Limb (tissue), 2 donors: ENCODE measurements at regions not wholly inside any gene's neighbourhood (a gene's known extent, or its start where the extent isn't known, plus 50 kb on each side); places are given as distances from the start of the nearest gene placed in this dataset.
A peak's percentile ranks its signal among the peaks of the same experiment; 100 is the strongest.

Experiments used
- DNase-seq, 2 donors: peaks; one replicate each; pipeline ENCODE4 v3.0.0-alpha.2; 2016; ENCODE audit errors: extremely low spot score in 2 of 2

DNA sequence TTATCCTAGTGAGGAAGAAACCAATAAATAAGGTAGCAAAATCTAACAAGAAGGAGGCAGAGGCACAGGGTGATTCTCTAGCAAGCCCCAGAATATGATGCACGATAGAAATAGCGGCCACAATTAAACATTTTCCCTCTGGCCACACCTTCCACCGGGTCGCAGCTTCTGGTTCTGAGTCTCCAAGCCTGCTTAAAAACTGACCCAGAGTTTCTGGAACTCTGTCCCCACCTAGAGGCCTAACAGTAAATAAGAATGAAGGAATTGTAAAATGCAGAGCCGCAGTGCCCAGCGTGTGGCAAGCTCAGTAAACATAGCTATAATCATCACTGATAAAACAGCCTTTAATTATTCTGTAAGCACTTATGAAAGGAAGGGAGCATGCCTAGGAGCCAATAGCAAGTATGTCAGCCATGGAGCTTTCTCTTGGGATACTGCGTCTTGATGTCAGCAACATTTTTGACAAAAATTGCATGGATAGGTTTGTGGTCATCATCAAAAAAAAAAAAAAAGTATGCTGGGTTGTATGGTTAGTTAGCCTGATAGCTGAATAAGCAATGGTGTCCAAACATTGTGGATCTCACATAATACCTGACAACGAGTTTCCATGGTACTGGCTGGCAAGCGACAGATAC is 465.5 kb downstream of the DNAH5 start:
- peak; percentile 48 to 50 for DNase-seq

DNA sequence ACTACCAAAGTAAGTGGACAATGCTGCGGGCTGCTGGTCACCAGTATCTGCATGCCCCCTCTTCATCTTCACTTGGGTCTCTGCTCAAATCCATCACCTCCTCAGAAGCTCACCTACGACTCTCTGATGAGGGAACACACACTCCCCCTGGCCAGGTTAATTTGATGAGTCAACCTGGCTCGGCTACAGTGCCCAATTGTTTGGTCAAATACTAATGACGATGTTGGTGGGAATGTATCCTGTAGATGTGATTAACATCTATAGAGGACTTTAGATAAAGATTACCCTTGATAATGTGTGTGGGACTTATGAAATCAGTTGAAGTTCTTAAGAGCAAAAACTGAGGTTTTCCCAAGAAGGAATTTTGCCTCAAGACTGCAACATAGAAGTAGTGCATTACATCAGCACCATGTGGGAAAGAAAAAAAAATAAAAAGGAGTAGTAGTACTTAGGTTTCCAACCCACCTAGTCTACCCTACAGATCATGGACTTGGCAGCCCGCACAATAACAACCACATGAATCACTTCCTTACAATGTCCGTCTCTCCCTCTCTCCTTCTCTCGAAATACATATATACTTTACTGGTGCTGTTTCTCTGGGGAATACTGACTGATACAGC is 467.3 kb downstream of the DNAH5 start:
- DNase-seq: peak in 1 of 2 donors; percentile 1

DNA sequence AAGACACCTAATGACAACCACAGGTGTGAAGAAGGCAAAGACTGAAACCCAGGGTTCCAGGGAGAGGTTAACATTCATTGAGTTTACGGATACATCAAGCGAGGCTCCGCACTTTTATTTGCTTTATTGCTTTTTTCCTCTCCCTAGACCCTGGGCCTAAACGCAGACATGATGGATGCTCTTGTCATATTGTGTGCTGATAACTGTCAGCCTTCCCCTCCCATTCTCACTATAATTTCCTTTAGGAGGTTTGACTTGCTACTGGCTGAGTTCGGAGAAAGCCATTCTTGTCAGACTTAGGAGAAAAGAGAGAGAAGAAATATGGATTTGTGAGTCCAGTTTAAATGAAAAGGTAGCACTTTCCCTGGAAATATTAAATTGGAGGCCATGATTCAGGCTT is 471.6 kb downstream of the DNAH5 start:
- DNase-seq: no peak

DNA sequence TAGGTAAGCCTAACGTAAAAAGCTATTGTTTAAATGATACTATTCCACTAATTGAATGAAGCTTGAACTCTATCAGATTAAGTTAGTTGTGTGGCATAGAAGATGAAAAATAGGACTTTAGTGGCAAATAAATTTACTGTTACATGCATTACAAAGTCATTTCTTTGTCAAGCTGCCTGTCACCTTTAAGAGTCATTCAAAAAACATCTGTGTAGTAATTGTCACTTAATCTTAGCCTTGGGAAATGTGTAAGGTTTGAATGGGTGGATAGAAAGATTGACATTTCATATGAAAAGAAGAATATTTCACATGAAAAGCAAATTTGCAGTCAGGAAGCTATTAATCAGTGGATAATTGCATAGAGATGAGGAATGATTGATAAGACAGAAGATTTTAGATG is 473.5 kb downstream of the DNAH5 start:
- DNase-seq: no peak

DNA sequence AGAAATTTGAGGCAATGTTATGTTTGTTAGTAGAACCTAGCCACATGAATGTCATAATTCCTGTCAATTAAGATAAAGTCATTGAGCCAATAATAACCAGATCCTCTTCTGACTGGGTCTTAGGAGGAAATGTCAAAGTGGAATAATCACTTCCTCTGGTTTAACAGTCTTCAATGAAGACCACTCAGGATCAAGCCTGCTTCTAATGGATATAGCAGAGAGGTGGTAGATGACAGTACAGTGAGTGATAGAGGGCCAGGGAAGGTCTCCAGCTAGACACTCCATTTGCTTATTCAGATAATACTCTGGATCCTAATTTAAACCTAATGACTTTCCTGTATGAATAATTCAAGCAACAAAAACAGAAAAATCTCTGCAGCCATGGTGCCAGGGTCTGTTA is 474.2 kb downstream of the DNAH5 start:
- no peak for DNase-seq

DNA sequence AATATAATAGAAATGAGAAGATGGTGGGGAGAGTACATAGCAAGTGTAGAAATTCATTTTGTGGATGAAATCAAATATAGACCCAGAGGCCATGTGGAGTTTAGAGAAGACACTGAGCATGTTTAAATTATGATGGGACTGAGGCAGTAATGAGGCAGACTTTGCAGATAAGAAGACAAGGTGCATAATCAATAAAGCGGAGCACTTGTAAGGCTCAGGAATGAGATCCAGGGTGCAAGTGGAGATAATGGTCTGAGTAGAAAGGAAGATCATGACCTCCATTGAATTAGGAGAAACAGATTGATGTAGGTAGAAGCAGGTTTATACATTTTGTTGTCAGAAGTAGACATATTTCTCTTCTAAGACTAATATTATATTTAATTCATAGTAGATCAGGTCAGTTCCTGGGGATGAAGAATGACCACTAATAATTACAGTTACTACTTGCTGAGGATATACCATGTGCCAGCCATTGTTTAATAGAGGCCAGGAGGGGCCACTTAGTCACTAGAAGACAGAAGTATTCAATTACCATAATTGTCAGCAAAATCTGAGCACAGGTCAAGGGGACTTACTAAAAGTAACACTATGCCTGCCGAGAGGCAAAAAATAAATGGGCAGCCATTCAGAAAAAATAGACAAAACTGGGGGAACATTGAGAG is 479.8 kb downstream of the DNAH5 start:
- DNase-seq: no peak

DNA sequence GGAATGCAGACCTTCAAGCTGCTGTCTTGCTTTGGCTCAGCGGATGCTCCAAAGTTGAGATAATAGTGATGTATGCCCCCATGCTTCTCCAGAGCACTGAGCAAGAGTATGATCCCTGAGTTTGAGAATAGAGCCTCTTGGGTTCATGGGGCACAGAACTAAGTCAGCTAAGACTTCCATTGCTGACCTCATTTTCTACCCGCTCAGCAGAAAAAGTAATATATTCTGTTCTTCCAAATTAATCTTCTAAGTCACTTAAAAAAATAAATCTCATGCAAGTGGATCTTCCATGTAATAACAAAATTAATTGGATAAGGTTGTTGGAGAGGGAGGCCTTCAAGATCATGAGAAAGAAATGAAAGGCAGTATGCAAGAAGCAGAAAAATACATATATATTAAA is 483.9 kb downstream of the DNAH5 start:
- no peak for DNase-seq

DNA sequence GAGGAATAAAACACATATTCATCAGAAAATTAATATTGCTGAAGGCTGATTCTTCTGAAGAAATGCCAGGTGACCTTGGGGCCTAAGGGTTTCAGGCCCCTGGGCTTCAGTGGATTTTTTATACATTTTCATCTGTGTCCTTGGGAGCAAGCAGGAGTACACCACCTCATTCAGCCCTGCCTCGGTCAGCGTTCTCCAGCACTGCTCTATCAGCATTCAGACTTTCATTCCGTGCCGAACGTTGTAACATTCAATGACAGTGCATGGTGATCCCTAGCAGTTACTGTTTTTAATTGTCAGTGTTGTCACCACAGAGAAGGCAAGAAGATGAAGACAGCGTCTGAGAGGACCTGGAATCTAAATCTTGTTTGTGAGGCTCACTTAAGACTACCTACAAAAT is 490.4 kb downstream of the DNAH5 start:
- no peak for DNase-seq

DNA sequence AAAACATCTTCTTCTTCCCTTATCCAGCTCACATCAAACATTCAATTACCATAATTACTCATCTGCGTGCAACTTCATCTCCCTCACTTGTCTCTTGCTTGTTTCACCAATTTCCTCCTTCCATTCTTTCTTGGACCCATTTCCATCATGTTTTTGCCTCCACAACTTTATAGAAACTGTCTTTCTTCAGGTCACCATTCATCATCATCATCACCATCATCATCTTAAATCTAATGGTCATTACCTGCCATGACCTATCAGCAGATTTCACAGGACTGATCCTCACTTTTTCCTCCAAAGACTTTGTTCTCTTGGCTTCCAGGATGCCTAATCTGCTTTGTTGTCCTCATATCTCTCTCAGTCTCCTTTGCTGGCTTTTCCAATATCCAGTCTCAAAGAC is 495.6 kb downstream of the DNAH5 start:
- no peak for DNase-seq

DNA sequence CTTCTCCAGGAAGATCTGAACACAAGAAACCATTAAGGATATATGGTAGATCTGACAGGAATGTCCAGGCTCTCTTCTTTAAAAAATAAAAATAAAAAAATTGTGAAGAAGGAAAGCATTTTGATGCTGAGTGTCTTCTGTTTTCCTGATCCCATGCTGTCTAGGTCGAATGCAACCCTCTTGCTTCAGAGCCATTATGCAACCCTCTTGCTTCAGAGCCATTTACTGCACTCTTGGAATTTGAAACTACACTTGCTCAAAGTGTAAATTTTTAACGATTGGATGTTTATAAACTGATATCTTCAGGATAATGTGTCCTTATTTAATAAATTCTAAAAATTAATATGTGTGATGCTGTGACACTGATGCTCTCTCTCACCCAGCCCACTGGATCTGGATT is 505.1 kb downstream of the DNAH5 start:
- DNase-seq: no peak

DNA sequence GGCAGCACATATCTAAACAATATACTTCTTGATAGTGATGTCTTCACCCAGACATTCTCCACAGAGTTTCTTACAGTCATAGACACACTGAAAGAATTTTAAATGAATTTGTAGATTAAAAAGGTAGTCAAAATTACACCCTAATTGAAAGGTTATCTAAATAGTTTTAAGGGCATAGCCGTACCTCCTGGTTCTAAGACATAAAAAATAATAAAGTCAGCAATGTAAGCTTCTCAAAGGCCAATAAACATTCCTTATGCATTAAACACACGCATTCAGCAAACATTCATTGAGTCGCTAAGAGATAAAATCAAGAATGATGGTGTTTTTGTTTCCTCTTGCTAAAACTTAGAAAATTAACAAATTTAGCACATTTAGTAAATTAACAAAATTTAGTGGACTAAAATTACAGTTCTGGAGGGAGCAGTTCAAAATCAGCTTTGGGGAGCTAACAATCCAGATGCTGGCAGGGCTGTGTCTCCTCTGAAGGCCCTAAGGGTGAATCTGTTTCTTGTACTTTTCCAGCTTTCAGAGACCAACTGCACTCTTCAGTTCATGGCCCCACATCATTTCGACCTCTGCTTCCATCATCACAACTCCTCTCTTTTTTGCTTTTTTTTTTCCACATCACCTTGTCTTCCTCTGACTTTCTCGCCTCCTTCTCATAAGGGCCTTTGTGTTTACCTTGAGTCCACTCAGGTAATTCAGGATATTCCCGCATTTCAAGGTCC is 516.5 kb downstream of the DNAH5 start:
- DNase-seq: no peak

DNA sequence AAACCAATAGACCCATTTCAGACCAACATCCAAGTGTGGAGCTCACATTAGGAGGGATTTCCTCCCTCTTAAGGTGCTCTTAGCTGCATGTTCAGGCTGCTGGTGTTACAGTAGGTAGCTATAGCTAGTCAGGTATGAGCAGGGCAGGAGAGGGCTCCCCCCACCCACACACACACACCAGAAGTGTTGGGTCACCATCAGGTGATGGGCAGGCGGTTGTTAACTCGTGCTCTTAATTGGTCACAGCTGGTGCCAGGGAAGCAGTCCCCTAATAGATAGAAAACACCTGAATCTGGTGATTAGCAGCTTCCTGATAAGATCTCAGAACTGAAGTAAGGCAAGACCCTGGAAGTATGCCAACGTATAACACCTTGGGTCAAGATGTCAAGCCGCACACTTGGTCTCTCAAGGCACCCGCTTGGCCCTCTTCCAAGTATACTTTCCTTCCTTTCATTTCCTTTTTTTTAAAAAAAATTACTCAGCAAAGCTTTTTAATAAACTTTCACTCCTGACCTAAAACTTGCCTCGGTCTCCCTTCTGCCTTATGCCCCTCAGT is 532.4 kb downstream of the DNAH5 start:
- DNase-seq: no peak

DNA sequence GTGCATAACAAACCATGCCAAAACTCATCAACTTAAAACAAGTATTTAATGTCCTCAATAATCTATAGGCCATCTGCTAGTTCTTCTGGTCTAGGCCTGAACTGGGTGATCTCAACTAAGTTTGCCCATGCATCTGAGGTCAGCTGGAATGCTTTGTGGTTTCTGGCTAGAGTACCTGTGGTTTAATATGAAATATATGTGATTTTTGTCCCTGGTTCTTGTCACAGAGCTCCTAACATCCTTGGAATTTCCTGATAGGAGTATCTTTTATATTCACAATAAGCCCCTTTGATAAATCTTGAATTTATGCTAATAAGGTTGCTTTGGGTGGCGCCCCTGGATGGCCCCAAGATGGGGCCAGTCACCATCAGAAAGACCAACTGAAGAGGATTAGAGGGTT is 535.9 kb downstream of the DNAH5 start:
- no peak for DNase-seq

DNA sequence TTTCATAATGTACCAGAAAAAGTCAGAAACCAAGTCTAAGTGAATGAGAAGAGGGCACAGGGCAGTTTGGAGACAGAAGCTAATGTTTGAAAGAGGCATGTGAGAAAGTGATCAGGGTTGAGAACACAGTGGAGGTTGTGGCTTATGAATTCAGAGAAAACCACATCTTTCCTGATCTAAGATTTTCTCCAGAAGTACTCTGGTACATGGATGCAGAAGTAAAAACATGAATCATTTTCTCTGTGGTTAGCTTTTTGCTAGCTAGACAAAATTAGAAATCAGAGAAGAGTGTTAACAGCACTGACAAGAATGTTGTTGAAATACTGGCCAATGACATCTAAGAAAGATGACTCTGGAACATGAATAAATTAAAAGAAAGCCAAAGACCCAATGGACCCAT is 541.1 kb downstream of the DNAH5 start:
- no peak for DNase-seq

DNA sequence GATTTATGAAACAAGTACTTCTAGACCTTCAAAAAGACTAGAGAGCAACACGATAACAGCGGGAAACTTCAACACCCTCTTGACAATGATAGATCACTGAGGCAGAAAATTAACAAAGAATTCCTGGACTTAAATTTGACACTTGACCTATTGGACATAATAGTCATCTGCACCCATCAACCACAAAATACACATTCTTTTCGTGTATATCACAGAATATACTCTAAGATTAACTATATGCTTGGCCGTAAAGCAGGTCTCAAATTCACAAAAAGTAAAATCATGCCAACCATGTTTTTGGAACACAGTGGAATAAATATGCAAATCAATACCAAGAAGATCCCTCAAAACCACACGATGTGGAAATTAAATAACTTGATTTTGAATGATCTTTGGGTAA is 559.4 kb downstream of the DNAH5 start:
- DNase-seq: no peak

DNA sequence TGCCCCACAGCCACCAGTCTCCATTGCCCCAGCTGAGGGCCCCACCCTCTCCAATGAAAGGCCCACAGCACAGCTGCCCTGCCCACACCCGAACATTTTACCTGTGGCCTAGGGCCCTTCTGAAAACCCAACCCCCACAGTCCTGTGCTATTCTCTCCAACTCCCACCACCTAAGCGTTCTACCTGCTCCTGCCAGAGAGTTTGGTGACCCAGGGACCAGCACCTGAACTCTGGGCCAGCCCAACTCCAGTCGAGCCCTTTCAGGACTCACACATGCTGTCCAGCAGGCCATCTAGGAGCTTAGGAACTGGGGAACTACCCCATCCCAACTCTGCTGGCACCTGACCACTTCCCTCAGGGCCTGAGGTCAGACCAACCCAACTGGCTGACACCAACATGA is 562.3 kb downstream of the DNAH5 start:
- DNase-seq: no peak

DNA sequence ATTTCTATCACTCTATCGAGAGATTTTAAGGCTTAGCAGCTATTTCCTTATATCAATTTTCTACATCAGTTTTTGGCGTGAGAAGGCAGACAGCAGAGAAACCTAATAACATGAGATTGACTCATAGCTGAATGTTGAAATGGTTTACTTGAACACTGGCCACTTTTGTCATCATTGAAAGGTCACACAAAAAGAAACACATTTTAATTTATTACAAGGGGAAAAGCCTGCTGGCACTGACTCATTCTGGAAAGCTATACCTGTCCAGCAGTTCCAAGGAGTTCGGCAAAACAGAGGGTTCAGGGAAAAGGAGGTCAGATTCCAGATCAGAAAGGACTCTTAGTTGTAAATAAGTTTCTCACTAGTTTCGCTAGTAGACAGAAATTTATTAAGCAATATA is 566.4 kb downstream of the DNAH5 start:
- no peak for DNase-seq

DNA sequence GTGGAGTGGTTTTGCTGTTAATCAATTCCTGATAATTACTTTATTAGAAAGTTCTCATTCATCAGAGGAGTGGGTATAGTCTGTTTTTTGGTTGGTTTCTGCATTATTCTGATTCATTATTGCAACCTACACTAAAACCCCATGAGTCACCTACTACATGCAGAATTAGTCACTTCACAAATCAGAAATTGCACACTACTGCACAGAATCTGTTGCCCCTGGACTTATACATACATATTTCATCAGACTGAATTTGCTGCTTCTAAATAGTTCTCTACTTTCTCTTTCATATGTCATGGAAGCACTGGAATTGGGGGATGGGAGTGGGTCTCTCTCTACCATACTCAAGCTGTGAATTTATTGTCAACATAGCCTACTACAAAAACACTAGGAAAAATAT is 585.1 kb downstream of the DNAH5 start:
- no peak for DNase-seq

DNA sequence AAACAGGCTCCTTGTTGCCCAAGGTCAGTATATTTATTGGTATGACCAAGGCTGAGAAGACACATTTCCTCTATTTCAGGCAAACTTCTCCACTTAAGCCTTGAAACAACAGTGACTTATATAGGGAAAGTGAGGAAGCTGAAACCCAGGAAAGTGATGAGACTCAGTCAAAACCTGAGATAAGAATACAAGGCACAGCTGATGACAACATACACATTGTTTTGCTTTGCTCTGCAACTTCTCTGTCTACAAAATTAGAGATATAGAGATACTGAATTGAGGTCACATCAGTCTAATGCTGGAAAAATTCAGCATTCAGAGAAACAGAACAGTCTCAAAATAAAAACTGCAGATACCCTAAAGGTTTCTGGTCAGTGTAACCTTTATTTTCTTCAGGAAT is 586.1 kb downstream of the DNAH5 start:
- no peak for DNase-seq

DNA sequence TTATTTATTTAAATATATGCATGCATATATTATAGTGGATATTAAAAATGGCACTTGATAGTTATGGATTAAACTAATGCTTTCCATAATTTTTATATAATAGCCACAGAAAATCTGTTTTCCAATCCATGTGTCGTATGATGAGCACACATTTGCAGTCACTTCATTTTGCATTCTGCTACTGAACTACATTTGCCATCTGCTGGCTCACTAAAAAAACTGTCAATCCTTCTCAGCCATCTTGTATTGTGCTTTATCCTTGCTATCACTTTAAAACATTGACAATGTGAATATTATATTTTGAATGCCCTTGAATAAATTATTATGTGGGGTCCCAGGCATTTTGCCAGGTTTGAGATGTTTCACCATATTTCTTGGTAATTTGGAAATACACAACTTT is 586.6 kb downstream of the DNAH5 start:
- no peak for DNase-seq

DNA sequence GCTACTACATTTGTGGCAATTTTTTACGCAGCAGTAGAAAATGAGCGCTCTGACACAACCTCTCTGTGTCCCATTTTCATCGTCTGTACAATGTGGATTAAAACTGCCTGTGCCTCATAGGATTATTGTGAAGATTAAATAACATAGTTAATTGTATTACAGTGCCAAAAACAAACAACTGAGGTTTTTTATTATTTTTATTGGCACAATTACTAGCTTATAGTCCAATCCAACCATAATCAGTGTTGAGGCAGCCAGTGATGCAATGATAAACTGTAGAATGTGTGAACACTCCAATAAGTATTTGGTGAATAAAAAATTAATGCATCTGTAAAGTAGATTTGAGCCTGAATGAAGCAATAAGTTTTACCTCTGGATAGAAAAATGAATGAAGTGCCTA is 588.3 kb downstream of the DNAH5 start:
- no peak for DNase-seq

DNA sequence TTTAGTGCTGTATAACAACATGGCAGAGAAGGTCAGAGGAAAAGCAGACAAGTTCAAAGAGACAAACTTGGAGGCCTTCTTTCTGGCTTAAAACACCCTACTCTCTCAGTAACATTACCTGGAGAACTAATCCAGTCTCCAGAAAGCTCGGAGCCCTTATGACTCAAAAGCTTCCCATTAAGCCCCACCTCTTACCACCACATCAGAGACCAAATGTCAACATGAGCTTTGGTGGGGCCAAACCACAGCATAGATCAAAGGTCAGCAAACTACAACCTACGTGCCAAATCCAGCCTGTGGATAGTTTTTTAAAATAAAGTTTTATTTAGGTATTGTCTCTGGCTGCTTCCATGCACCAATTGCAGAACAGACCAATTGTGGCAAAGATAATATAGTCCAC is 589.9 kb downstream of the DNAH5 start:
- no peak for DNase-seq
